ENCODE measurements at regions not wholly inside any gene's neighbourhood (a gene's known extent, or its start where the extent isn't known, plus 50 kb on each side); places are given as distances from the start of the nearest gene placed in this dataset.
"Not testable (repeated sequence)": the region's sequence is repeated elsewhere in the genome, so short reads cannot be mapped to it uniquely, and the experiment has no call there.

DNA sequence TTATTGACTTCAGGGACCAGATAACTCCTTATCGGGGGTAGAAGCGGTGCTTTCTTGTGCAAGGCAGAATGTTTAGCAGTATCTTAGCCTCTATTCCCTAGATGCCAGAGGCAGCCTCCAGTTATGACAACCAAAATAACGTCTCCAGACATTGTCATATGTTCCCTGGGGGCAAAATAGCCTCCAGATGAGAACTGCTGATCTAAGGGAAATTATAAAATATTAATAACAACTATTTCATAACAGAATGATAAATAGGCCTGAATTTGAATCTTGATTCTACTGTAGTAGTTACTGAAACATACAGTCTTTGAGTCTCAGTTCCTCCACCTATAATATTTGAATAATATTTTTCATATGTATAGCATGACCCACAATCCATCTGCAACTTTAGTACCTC lies 1431.3 kb downstream of the ZPLD1 start:
- TF ChIP-seq NFRKB (IDR thresholded peaks at IDR 0.05) (no peak), ARNT (IDR thresholded peaks at IDR 0.05) (no peak), ZNF384 (IDR thresholded peaks at IDR 0.05) (no peak)
- ChIA-PET CTCF (no interaction called here), POLR2A (no interaction called here)
- no peak for DNase-seq (ENCODE audit: extremely low spot score)

DNA sequence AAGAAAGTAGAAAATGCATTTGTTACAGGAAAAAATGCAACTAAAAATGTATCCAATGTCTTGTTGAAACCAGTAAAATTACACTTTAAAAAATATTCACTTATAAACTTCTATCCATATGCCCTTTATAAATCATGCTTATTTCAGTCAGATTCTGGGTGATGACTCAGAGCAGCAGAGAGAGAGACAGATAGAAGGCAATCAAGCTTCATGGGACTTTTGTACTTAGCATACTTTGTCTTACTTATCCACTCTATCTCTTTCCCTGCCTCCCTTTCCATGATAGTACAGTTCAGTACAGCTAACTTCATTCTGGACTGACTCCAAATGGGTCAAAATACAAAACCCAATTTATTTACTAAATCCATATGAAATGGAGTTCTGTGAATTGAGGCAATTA lies 1438.2 kb downstream of the ZPLD1 start:
- ChIA-PET CTCF (no interaction called here), POLR2A (no interaction called here)
- DNase-seq (ENCODE audit: extremely low spot score) = no peak
- no peak for TF ChIP-seq ELF4 (IDR thresholded peaks at IDR 0.05)
- no peak for TF ChIP-seq BHLHE40 (IDR thresholded peaks at IDR 0.05; ENCODE audit: borderline replicate concordance)
- TF ChIP-seq L3MBTL2 (conservative IDR thresholded peaks at IDR 0.05) = no peak

DNA sequence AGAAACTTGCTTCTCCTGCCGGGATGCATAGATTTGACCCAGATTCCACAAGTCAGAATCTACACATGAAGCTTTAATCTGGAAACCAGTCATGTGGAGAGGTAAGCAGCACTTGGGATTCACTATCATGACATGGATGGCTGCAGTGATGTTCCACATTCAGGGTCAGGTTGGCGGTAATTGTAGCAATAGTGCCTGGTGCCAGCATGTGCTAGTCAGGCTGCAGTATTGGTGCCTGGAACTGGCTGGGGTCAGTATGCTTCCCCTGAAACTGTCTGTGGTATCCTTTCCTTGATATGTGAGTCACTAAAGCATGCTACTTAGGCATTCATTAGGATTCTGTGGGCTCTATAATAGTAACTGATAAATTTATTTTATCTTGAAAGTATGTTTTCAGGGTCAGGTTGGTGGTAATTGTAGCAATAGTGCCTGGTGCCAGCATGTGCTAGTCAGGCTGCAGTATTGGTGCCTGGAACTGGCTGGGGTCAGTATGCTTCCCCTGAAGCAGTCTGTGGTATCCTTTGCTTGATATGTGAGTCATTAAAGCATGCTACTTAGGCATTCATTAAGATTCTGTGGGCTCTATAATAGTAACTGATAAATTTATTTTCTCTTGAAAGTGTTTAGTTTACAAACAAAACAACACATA lies 1439.2 kb downstream of the ZPLD1 start:
- TF ChIP-seq LEF1 (IDR thresholded peaks at IDR 0.05; ENCODE audit: borderline replicate concordance) (no peak), HDGF (IDR thresholded peaks at IDR 0.05; ENCODE audit: borderline replicate concordance) (no peak)
- ChIA-PET POLR2A (no interaction called here), CTCF (no interaction called here)
- no peak for DNase-seq (ENCODE audit: extremely low spot score)

DNA sequence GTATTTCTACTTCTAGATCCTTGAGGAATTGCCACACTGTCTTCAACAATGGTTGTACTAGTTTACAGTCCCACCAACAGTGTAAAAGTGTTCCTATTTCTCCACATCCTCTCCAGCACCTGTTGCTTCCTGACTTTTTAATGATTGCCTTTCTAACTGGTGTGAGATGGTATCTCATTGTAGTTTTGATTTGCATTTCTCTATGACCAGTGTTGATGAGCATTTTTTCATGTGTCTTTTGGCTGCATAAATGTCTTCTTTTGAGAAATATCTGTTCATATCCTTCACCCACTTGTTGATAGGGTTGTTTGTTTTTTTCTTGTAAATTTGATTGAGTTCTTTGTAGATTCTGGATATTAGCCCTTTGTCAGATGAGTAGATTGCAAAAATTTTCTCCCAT lies 1447.0 kb downstream of the ZPLD1 start:
- CTCF ChIA-PET; POLR2A ChIA-PET; DNase-seq (ENCODE audit: extremely low spot score): not testable (repeated sequence)

DNA sequence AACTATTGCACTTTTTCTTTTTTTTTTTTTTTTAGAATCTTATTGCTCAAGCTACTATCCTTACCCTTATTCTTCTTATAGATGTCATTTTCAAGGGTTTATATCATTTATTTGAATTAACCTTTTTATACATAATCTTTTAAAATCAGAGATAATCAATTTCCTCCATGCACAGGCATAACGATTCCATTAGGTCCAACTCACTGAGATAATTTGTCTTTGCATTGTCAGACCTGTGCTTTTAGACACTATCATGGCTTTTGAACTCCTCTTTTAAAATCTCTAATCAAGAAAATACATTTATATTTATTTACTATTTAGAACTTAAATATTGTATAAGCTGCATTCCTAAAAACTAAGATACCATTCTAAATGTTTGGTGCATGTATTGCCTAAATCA lies 1454.9 kb downstream of the ZPLD1 start:
- POLR2A ChIA-PET = no interaction called here

DNA sequence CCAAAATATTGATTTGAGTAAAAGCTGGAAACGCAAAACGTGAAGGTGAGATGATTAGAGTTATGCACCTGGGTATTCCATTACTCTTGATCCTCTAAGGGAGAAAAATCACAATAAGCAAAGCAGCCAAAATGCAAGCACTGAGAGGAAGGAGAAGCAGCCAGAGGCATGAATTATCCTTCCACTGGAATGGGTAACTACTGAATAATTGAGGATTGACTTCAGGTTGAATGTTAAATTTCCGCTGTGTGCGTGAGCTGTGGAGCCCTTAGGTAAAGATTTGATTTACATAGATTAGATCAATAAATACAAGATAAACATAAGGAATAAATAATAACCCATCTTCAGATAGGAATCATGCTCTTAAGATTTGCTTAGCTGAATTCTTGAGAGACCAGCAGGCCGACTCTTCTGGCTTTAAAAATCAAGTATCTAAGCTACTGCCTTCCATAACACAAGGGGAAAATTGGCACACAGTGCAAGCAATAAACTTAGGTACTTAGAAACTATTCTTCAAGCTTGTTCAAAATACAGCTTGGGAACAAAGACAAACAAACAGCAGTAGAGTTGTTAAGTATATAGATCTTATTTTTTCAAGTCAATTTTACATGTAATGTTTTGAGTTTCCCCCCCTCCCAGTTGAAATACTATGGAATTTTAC lies 1459.5 kb downstream of the ZPLD1 start:
- CTCF ChIA-PET = no interaction called here
- POLR2A ChIA-PET = no interaction called here
- no peak for DNase-seq (ENCODE audit: extremely low spot score)
- TF ChIP-seq L3MBTL2 (conservative IDR thresholded peaks at IDR 0.05) (no peak), FOXK2 (IDR thresholded peaks at IDR 0.05) (no peak), FOXM1 (IDR thresholded peaks at IDR 0.05; ENCODE audit: borderline replicate concordance) (no peak), HDGF (IDR thresholded peaks at IDR 0.05; ENCODE audit: borderline replicate concordance) (no peak), NFRKB (IDR thresholded peaks at IDR 0.05) (no peak), ELF4 (IDR thresholded peaks at IDR 0.05) (no peak), TARDBP (IDR thresholded peaks at IDR 0.05) (no peak)
- TF ChIP-seq, protein P1, sequence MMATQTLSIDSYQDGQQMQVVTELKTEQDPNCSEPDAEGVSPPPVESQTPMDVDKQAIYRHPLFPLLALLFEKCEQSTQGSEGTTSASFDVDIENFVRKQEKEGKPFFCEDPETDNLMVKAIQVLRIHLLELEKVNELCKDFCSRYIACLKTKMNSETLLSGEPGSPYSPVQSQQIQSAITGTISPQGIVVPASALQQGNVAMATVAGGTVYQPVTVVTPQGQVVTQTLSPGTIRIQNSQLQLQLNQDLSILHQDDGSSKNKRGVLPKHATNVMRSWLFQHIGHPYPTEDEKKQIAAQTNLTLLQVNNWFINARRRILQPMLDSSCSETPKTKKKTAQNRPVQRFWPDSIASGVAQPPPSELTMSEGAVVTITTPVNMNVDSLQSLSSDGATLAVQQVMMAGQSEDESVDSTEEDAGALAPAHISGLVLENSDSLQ (IDR thresholded peaks at IDR 0.05) = no peak

More for the DNA sequence above, 1454.9 kb downstream of the ZPLD1 start:
- TF ChIP-seq ELF4 (IDR thresholded peaks at IDR 0.05) (no peak), ZNF384 (IDR thresholded peaks at IDR 0.05) (no peak), ARNT (IDR thresholded peaks at IDR 0.05) (no peak), TARDBP (IDR thresholded peaks at IDR 0.05) (no peak), SUZ12 (IDR thresholded peaks at IDR 0.05) (no peak), FOXA1 (IDR thresholded peaks at IDR 0.05) (no peak), SP1 (IDR thresholded peaks at IDR 0.05) (no peak), BHLHE40 (IDR thresholded peaks at IDR 0.05; ENCODE audit: borderline replicate concordance) (no peak), FOXK2 (IDR thresholded peaks at IDR 0.05) (no peak), CTBP1 (IDR thresholded peaks at IDR 0.05; ENCODE audit: borderline replicate concordance) (no peak)
- TF ChIP-seq, protein P1 (IDR thresholded peaks at IDR 0.05) = no peak
- no peak for DNase-seq (ENCODE audit: extremely low spot score)
- CTCF ChIA-PET = no interaction called here

DNA sequence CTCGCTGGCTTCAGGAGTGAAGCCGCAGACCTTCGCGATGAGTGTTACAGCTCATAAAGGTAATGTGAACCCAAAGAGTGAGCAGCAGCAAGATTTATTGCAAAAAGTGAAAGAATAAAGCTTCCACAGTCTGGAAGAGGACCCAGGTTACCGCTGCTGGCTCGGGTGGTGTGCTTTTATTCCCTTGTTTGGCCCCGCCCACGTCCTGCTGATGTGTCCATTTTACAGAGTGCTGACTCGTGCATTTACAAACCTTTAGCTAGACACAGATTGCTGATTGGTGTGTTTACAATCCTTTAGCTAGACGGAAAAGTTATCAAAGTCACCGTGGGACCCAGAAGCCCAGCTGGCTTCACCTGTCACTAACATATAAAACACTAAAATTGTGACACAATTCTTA lies 1464.5 kb downstream of the ZPLD1 start:
- TF ChIP-seq SUZ12 (IDR thresholded peaks at IDR 0.05) (no peak), LEF1 (IDR thresholded peaks at IDR 0.05; ENCODE audit: borderline replicate concordance) (no peak)
- TF ChIP-seq, protein P1 (IDR thresholded peaks at IDR 0.05) = no peak
- ChIA-PET POLR2A (no interaction called here), CTCF (no interaction called here)
- no peak for DNase-seq (ENCODE audit: extremely low spot score)

DNA sequence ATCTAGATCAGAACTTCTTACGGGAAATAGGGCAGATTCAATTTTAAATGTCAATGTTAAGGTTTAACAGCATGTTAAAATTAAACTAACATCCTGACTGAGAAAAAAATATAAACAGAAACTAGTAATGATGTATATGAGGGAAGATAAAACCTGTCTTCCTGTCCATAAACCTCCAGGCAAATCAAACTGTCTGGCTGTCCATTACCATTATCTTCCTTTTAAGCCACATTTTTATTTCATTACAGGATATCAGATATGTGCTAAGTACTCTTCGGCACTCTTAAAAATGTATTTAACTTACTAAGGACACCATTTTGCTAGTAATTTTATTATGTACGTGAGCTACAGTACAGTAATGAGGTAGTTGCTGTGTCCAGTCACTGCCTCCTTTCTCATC lies 1461.7 kb upstream of the ALCAM start:
- POLR2A ChIA-PET = no interaction called here
- CTCF ChIA-PET = no interaction called here
- TF ChIP-seq SUZ12 (IDR thresholded peaks at IDR 0.05) (no peak), ELF4 (IDR thresholded peaks at IDR 0.05) (no peak), L3MBTL2 (conservative IDR thresholded peaks at IDR 0.05) (no peak), FOXM1 (IDR thresholded peaks at IDR 0.05; ENCODE audit: borderline replicate concordance) (no peak), TARDBP (IDR thresholded peaks at IDR 0.05) (no peak), NFRKB (IDR thresholded peaks at IDR 0.05) (no peak), FOXK2 (IDR thresholded peaks at IDR 0.05) (no peak), ZNF384 (IDR thresholded peaks at IDR 0.05) (no peak), BHLHE40 (IDR thresholded peaks at IDR 0.05; ENCODE audit: borderline replicate concordance) (no peak), FOXA1 (IDR thresholded peaks at IDR 0.05) (no peak), CTBP1 (IDR thresholded peaks at IDR 0.05; ENCODE audit: borderline replicate concordance) (no peak), ARNT (IDR thresholded peaks at IDR 0.05) (no peak), LEF1 (IDR thresholded peaks at IDR 0.05; ENCODE audit: borderline replicate concordance) (no peak), SP1 (IDR thresholded peaks at IDR 0.05) (no peak), HDGF (IDR thresholded peaks at IDR 0.05; ENCODE audit: borderline replicate concordance) (no peak)
- TF ChIP-seq, protein P1 (IDR thresholded peaks at IDR 0.05) = no peak
- no peak for DNase-seq (ENCODE audit: extremely low spot score)

Data from HEK293T (cell line).